ENCODE measurements at regions not wholly inside any gene's neighbourhood (a gene's known extent, or its start where the extent isn't known, plus 50 kb on each side); places are given as distances from the start of the nearest gene placed in this dataset.

DNA sequence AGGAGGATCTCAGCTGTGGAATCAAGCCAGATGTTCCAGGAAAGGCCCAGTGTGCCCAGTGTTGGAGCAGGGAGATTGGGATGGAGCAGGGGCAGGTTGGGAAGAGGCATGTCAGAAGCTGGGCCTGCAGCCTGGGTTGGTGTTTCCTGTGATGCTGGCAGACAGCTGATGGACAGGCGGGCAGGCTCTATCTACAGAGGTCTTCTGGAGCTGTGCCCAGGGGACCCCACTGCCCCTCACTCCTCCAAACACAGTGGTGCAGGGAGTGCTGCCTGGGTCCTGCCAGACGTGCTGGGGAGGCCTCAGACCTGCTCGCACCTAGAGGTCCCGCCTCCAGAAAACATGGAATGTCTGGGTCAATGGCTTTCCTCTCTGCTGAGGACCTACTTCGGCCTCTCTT is 182.9 kb upstream of the TCERG1L start:
- no peak overlapping the region for H3K4me3 ChIP-seq (ENCODE audit: low read depth, low read length)
- TF ChIP-seq, protein P1, sequence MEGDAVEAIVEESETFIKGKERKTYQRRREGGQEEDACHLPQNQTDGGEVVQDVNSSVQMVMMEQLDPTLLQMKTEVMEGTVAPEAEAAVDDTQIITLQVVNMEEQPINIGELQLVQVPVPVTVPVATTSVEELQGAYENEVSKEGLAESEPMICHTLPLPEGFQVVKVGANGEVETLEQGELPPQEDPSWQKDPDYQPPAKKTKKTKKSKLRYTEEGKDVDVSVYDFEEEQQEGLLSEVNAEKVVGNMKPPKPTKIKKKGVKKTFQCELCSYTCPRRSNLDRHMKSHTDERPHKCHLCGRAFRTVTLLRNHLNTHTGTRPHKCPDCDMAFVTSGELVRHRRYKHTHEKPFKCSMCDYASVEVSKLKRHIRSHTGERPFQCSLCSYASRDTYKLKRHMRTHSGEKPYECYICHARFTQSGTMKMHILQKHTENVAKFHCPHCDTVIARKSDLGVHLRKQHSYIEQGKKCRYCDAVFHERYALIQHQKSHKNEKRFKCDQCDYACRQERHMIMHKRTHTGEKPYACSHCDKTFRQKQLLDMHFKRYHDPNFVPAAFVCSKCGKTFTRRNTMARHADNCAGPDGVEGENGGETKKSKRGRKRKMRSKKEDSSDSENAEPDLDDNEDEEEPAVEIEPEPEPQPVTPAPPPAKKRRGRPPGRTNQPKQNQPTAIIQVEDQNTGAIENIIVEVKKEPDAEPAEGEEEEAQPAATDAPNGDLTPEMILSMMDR (IDR thresholded peaks at IDR 0.05; ENCODE audit: borderline replicate concordance, insufficient read depth, low read depth, low read length): no peak

DNA sequence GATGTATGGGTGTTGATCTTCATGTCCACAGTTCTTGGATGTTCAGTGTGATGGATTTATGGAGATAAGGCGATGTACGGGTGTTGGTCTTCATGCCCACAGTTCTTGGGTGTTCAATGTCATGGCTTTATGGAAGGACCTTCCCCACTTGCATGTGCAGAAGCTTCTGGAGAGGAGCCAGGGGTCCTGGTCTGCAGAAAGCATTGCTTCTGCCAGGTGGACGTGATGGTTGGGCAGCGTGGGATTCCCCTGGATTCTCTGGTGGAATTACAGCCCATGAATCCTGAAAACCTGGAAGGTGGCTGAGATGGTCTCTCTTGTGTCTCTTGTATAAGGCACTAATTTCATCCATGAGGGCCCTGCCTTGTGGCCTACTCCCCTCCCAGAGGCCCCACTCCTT is 183.7 kb upstream of the TCERG1L start:
- TF ChIP-seq, protein P1 (IDR thresholded peaks at IDR 0.05; ENCODE audit: borderline replicate concordance, insufficient read depth, low read depth, low read length): no peak
- H3K4me3 ChIP-seq (ENCODE audit: low read depth, low read length): no peak overlapping the region

DNA sequence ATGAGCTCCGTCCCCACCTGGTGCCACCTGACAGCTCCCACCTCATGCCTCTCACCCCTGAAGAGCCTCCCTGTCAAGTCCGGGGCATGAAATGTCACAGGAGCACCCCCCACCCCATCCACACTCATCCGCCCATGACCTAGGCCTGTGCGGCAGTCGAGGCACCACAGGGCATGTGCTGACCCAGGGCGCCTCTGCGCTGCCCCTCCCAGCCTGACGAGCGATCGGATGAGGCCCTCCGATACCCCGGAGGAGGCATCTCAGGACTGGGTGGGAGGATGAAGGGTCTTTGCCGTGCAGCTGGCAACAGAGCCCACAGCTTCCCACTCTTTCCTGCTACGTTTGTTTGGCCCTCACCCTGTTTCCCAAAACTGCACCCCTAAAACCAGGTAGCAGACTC is 184.4 kb upstream of the TCERG1L start:
- H3K4me3 ChIP-seq (ENCODE audit: low read depth, low read length): no peak overlapping the region
- TF ChIP-seq, protein P1 (IDR thresholded peaks at IDR 0.05; ENCODE audit: borderline replicate concordance, insufficient read depth, low read depth, low read length): no peak

DNA sequence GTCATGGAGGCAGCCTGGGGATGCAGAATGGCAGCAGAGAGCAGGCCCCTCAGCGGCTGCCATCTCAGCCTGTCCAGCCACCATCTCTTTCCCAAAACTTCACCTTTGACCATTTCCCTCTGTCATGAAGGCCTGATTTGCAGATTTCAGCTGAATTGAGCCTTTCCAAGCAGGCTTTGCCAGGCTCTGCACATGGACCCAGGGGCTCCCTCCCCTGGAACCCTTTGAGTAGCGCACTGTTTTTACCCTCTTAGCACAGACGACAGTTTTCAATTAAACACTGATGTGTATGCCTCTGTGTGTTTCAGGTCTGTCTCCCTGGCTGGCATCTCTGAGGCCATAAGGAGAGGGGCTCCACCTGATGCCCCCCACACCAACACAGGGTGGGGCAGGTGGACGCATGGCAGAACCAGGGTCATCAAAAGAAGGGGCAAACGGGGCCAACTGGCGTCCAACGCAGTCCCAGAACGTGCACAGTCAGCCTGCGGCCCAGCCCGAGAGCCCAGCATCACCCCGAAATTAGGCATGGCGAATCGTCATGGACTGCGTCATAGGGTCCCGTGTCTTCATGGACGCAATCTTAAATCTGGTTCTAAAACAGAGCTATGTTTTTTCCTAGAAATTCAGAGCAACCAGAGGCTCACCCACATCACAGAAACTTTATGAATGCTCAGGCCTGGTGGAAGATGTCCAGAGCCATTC is 185.0 kb upstream of the TCERG1L start:
- no peak overlapping the region for H3K4me3 ChIP-seq (ENCODE audit: low read depth, low read length)
- TF ChIP-seq, protein P1 (IDR thresholded peaks at IDR 0.05; ENCODE audit: borderline replicate concordance, insufficient read depth, low read depth, low read length): no peak

DNA sequence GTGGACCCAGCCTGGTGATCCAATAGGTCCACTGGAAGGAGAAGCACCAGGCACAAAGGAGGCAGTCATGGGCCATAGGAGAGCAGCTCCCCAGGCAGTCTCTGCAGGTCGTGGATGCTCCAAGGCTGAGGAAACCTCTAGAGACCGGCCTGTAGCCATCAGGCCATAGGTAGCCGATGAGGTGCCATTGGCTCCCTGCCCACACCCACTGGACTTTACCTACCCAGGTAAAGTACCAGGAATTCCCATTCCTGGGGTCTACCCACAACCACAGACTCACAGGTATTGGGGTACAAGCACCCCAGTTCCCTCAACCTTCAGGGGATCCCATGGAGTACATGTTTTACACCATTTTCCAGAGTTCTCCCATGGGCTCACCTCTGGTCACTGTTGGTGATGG is 188.0 kb upstream of the TCERG1L start:
- TF ChIP-seq, protein P1 (IDR thresholded peaks at IDR 0.05; ENCODE audit: borderline replicate concordance, insufficient read depth, low read depth, low read length): no peak

DNA sequence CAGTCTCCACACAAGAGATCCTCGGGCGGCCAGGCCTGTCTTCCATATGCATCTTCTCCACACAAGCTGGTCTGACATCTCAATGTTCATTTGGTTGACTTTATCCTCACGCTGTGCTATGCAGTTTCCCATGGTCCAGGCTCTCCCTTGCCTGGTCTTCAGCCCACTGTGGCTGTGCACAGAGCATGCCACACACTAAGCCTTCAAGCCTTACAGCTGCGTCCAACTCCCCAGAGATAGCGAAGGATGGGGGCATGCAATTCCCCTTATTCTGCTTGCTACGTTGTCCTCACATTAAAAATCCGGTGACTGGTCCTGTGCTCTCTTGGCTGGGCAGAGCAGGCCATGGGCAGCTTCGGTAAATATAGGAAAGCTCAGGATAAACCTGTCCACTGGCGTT is 188.7 kb upstream of the TCERG1L start:
- TF ChIP-seq, protein P1 (IDR thresholded peaks at IDR 0.05; ENCODE audit: borderline replicate concordance, insufficient read depth, low read depth, low read length): no peak

More for the DNA sequence above, 188.0 kb upstream of the TCERG1L start:
- H3K4me3 ChIP-seq (ENCODE audit: low read depth, low read length): no peak overlapping the region

DNA sequence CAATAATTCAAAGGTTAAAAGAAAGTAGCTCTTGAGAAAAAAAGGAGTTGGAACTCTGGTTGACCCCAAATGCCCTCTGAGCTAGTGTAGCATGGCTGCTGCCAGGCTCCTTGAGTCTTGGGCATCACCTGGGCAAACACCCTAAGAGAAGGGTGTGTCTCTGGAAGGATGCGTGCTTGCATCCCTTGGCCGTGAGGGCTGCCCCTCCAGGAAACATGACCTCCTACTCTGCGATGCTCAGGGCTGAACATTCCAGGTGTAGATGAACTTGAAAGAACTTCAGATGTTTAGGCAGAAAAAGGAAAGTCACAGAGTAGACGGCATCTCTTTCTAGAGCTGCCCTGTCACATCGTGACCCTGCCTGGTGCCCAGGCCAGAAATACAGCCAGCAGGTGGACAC is 189.4 kb upstream of the TCERG1L start:
- TF ChIP-seq, protein P1 (IDR thresholded peaks at IDR 0.05; ENCODE audit: borderline replicate concordance, insufficient read depth, low read depth, low read length): no peak
- no peak overlapping the region for H3K4me3 ChIP-seq (ENCODE audit: low read depth, low read length)

More for the DNA sequence above, 188.7 kb upstream of the TCERG1L start:
- no peak overlapping the region for H3K4me3 ChIP-seq (ENCODE audit: low read depth, low read length)
